BE2C (cell line): ENCODE measurements at regions not wholly inside any gene's neighbourhood (a gene's known extent, or its start where the extent isn't known, plus 50 kb on each side); places are given as distances from the start of the nearest gene placed in this dataset.

ENCODE experiments used
- DNase-seq: peaks from one replicate; pipeline ENCODE4 v3.0.0-alpha.2; 2020
- H3K27me3 ChIP-seq: fragments of 250-450 bp; sonication (Bioruptor Pico); 2 replicates; pipeline ENCODE4 v1.5.1; 2020; ENCODE audit warnings: mild to moderate bottlenecking
- H3K36me3 ChIP-seq: fragments of 250-450 bp; sonication (Bioruptor Pico); 2 replicates; pipeline ENCODE4 v1.5.1; 2020; ENCODE audit warnings: mild to moderate bottlenecking
- H3K4me1 ChIP-seq: fragments of 250-450 bp; sonication (Bioruptor Pico); 2 replicates; pipeline ENCODE4 v1.5.1; 2020
- H3K4me3 ChIP-seq: 2 replicates; pipeline ENCODE4 v1.5.1; 2011; ENCODE audit warnings: low read depth, low read length
- H3K9me3 ChIP-seq: fragments of 250-450 bp; sonication (Bioruptor Pico); 2 replicates; pipeline ENCODE4 v1.5.1; 2020
- CTCF ChIP-seq: IDR thresholded peaks from 2 replicates; pipeline ENCODE4 v1.5.1; 2012; ENCODE audit warnings: mild to moderate bottlenecking, low read depth, low read length

- no peak for DNase-seq
- Histone ChIP-seq H3K36me3 (no peaks in the 10 kb centered on the region), H3K4me3 (no peak overlapping the region), H3K4me1 (no peaks in the 10 kb centered on the region), H3K27me3 (peaks cover 16% of the 10 kb centered on the region), H3K9me3 (no peaks in the 10 kb centered on the region)
- no peak for TF ChIP-seq CTCF
Observed at GRCh38 chr12:76270657-76271358, 77.4 kb downstream of the BBS10 start.

GRCh38 chr12:76268267-76268666, 79.9 kb downstream of the BBS10 start:
- no peak for DNase-seq
- H3K4me1 ChIP-seq = no peaks in the 10 kb centered on the region
- H3K36me3 ChIP-seq = no peaks in the 10 kb centered on the region
- no peaks in the 10 kb centered on the region for H3K9me3 ChIP-seq
- H3K27me3 ChIP-seq = peaks cover 11% of the 10 kb centered on the region
- H3K4me3 ChIP-seq = no peak overlapping the region
- TF ChIP-seq CTCF = no peak

GRCh38 chr12:76266797-76267196, 81.4 kb downstream of the BBS10 start:
- no peak for TF ChIP-seq CTCF
- Histone ChIP-seq H3K9me3 (no peaks in the 10 kb centered on the region), H3K4me1 (no peaks in the 10 kb centered on the region), H3K4me3 (no peak overlapping the region), H3K36me3 (no peaks in the 10 kb centered on the region), H3K27me3 (peaks cover 4% of the 10 kb centered on the region)
- DNase-seq = no peak

- Histone ChIP-seq H3K36me3 (no peaks in the 10 kb centered on the region), H3K27me3 (no peaks in the 10 kb centered on the region), H3K4me3 (no peak overlapping the region), H3K9me3 (no peaks in the 10 kb centered on the region), H3K4me1 (no peaks in the 10 kb centered on the region)
- no peak for DNase-seq
- no peak for TF ChIP-seq CTCF
Observed at GRCh38 chr12:76265424-76266180, 82.6 kb downstream of the BBS10 start.

- Histone ChIP-seq H3K27me3 (no peaks in the 10 kb centered on the region), H3K4me1 (no peaks in the 10 kb centered on the region), H3K36me3 (no peaks in the 10 kb centered on the region), H3K9me3 (no peaks in the 10 kb centered on the region), H3K4me3 (no peak overlapping the region)
- no peak for DNase-seq
- no peak for TF ChIP-seq CTCF
Observed at GRCh38 chr12:76264611-76265012, 83.6 kb downstream of the BBS10 start.

GRCh38 chr12:76263696-76264095, 84.5 kb downstream of the BBS10 start:
- no peaks in the 10 kb centered on the region for H3K9me3 ChIP-seq
- no peak for TF ChIP-seq CTCF
- H3K27me3 ChIP-seq = no peaks in the 10 kb centered on the region
- DNase-seq = no peak
- no peaks in the 10 kb centered on the region for H3K4me1 ChIP-seq
- no peak overlapping the region for H3K4me3 ChIP-seq
- no peaks in the 10 kb centered on the region for H3K36me3 ChIP-seq
